ENCODE measurements at regions not wholly inside any gene's neighbourhood (a gene's known extent, or its start where the extent isn't known, plus 50 kb on each side); places are given as distances from the start of the nearest gene placed in this dataset.
A peak's percentile ranks its signal among the peaks of the same experiment; 100 is the strongest.
"Not testable (repeated sequence)": the region's sequence is repeated elsewhere in the genome, so short reads cannot be mapped to it uniquely, and the experiment has no call there.

DNA sequence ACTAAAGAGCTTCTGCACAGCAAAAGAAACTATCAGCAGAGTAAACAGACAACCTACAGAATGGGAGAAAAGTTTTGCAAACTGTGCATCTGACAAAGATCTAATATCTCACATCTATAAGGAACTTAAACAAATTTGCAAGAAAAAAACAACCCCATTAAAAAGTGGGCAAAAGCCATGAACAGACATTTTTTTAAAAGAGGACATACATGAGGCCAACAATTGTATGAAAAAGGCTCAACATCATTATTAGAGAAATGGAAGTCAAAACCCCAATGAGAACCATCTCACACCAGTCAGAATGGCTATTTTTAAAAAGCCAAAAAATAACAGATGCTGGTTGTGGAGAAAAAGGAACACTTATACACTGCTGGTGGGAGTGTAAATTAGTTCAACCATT lies 483.8 kb downstream of the ADCYAP1 start:
- H3K27me3 ChIP-seq (ENCODE audit: control insufficient read depth, insufficient read depth, low read length); H3K36me3 ChIP-seq (replicated peaks; ENCODE audit: control insufficient read depth, insufficient read depth, low read length); H3K4me3 ChIP-seq (ENCODE audit: insufficient read depth, low read depth, low read length); DNase-seq: not testable (repeated sequence)

GRCh38 chr18:1392046-1392445 lies 487.4 kb downstream of the ADCYAP1 start:
- no peaks in the 10 kb centered on the region for H3K27me3 ChIP-seq (ENCODE audit: control insufficient read depth, insufficient read depth, low read length)
- no peaks in the 10 kb centered on the region for H3K36me3 ChIP-seq (replicated peaks; ENCODE audit: control insufficient read depth, insufficient read depth, low read length)
- DNase-seq, result peak; percentile 10
- no peak overlapping the region for H3K4me3 ChIP-seq (ENCODE audit: insufficient read depth, low read depth, low read length)

DNA sequence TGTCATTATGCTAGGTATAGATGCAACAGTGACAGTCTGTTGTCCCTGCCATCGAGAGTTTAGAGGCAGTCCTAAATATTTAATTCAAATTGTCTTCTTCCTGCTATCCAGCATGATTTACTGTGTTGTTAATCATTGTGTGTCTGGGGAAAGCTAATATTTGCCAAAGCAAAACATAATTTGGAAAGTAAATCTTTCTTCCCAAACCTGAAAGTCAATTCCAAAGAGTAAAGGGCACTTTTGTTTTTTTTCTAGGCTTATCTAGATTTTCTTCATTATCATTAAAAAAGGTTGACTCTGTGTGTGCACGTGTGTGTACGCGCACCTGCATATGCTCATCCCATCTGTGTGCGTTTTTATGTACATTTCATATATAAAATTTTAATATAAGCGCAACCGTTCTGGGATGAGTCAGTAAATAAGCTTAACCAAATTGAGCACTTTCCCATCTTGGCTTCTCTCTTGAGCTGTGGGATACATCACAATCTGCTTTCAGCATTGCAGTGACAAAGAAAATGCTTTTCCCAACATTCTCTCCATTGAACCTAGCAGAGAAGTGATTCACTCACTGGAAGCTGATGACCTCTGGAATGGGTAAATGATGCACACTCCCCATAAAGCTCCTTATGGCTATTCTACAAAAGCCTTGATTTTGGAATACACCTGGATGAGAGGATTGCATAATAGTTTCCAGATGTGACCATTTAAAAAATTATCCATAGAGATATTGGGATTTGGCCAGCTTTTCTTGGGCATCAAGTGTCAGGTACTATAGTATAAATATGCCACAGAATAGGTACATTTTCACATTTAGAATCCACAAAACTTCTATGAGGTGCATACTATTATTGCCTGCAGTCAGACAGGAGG lies 488.4 kb downstream of the ADCYAP1 start:
- H3K4me3 ChIP-seq (ENCODE audit: insufficient read depth, low read depth, low read length), result no peak overlapping the region
- no peaks in the 10 kb centered on the region for H3K36me3 ChIP-seq (replicated peaks; ENCODE audit: control insufficient read depth, insufficient read depth, low read length)
- no peaks in the 10 kb centered on the region for H3K27me3 ChIP-seq (ENCODE audit: control insufficient read depth, insufficient read depth, low read length)
- DNase-seq, result no peak

DNA sequence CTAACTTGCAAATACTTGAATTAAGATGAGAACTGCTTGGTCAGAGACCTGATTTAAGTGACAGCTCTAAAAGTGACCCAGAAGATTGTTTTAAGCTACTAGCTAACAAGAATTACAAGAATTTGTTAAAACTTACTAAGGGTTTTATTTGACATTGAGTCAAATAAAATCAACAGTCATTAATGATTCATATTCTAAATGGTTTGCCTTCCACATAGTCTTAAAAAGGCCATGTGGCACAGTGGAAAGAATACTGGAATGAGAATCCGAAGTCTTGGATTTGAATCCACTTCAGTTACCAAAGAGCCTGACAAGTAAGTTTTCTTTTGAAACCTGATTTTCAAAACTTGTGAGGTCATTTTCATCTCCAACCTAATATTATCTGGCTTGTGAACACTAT lies 489.3 kb downstream of the ADCYAP1 start:
- H3K4me3 ChIP-seq (ENCODE audit: insufficient read depth, low read depth, low read length), result no peak overlapping the region
- no peak for DNase-seq
- no peaks in the 10 kb centered on the region for H3K27me3 ChIP-seq (ENCODE audit: control insufficient read depth, insufficient read depth, low read length)
- H3K36me3 ChIP-seq (replicated peaks; ENCODE audit: control insufficient read depth, insufficient read depth, low read length), result no peaks in the 10 kb centered on the region

- Histone ChIP-seq H3K36me3 (replicated peaks; ENCODE audit: control insufficient read depth, insufficient read depth, low read length) (no peaks in the 10 kb centered on the region), H3K4me3 (ENCODE audit: insufficient read depth, low read depth, low read length) (no peak overlapping the region), H3K27me3 (ENCODE audit: control insufficient read depth, insufficient read depth, low read length) (no peaks in the 10 kb centered on the region)
- no peak for DNase-seq
Measured at GRCh38 chr18:1394426-1394825, 489.8 kb downstream of the ADCYAP1 start.

DNA sequence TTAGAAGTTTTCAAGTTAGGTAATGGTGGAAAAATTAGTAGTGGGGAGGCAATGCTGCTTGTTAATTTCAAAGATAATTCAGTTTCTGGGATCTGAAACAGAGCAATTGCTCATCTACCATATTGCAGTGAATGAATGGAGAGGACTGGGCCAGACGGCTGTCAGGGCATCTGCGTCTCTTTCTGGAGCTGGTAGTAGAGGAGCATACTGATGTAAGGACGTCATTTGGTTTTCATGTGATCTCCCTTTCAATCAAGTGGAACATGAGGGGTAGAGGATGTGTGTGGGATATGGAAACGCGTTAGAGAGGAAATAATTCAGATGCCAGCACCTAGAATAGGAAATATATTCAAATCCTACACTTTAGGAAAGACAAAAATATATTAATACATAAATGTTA lies 490.3 kb downstream of the ADCYAP1 start:
- no peaks in the 10 kb centered on the region for H3K27me3 ChIP-seq (ENCODE audit: control insufficient read depth, insufficient read depth, low read length)
- no peaks in the 10 kb centered on the region for H3K36me3 ChIP-seq (replicated peaks; ENCODE audit: control insufficient read depth, insufficient read depth, low read length)
- no peak for DNase-seq
- H3K4me3 ChIP-seq (ENCODE audit: insufficient read depth, low read depth, low read length), result no peak overlapping the region

- no peak for DNase-seq
- no peaks in the 10 kb centered on the region for H3K27me3 ChIP-seq (ENCODE audit: control insufficient read depth, insufficient read depth, low read length)
Measured at GRCh38 chr18:1408376-1408775, 503.7 kb downstream of the ADCYAP1 start.

GRCh38 chr18:1412655-1413322 lies 508.1 kb downstream of the ADCYAP1 start:
- Histone ChIP-seq H3K27me3 (ENCODE audit: control insufficient read depth, insufficient read depth, low read length) (no peaks in the 10 kb centered on the region), H3K36me3 (replicated peaks; ENCODE audit: control insufficient read depth, insufficient read depth, low read length) (no peaks in the 10 kb centered on the region), H3K4me3 (ENCODE audit: insufficient read depth, low read depth, low read length) (no peak overlapping the region)
- no peak for DNase-seq

More at GRCh38 chr18:1408376-1408775, 503.7 kb downstream of the ADCYAP1 start:
- Histone ChIP-seq H3K36me3 (replicated peaks; ENCODE audit: control insufficient read depth, insufficient read depth, low read length) (no peaks in the 10 kb centered on the region), H3K4me3 (ENCODE audit: insufficient read depth, low read depth, low read length) (no peak overlapping the region)

GRCh38 chr18:1413323-1413675 lies 508.6 kb downstream of the ADCYAP1 start:
- no peak for DNase-seq
- H3K4me3 ChIP-seq (ENCODE audit: insufficient read depth, low read depth, low read length), result no peak overlapping the region
- H3K36me3 ChIP-seq (replicated peaks; ENCODE audit: control insufficient read depth, insufficient read depth, low read length), result no peaks in the 10 kb centered on the region

GRCh38 chr18:1416074-1416473 lies 511.4 kb downstream of the ADCYAP1 start:
- no peak for DNase-seq
- Histone ChIP-seq H3K4me3 (ENCODE audit: insufficient read depth, low read depth, low read length) (no peak overlapping the region), H3K27me3 (ENCODE audit: control insufficient read depth, insufficient read depth, low read length) (no peaks in the 10 kb centered on the region), H3K36me3 (replicated peaks; ENCODE audit: control insufficient read depth, insufficient read depth, low read length) (no peaks in the 10 kb centered on the region)

More at GRCh38 chr18:1413323-1413675, 508.6 kb downstream of the ADCYAP1 start:
- no peaks in the 10 kb centered on the region for H3K27me3 ChIP-seq (ENCODE audit: control insufficient read depth, insufficient read depth, low read length)

DNA sequence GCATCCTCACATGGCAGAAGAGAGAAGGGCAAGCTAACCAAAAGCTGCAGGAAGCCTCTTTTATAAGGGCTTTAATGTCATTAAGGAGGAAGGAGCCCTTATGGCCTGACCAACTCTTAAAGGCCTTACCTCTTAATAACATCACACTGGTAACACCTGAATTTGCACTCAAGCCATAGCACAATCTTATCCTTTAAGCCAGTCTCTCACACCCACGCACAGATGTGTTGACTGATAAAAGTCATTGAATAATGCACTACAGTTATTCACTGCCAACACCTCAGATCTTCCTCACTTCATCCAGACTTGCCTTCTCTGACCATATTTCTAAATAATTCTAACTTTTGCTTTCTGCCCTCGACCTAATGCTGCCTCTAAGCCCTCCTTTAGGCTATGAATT lies 516.8 kb downstream of the ADCYAP1 start:
- no peak overlapping the region for H3K4me3 ChIP-seq (ENCODE audit: insufficient read depth, low read depth, low read length)
- H3K36me3 ChIP-seq (replicated peaks; ENCODE audit: control insufficient read depth, insufficient read depth, low read length), result no peaks in the 10 kb centered on the region
- no peaks in the 10 kb centered on the region for H3K27me3 ChIP-seq (ENCODE audit: control insufficient read depth, insufficient read depth, low read length)
- DNase-seq, result no peak

DNA sequence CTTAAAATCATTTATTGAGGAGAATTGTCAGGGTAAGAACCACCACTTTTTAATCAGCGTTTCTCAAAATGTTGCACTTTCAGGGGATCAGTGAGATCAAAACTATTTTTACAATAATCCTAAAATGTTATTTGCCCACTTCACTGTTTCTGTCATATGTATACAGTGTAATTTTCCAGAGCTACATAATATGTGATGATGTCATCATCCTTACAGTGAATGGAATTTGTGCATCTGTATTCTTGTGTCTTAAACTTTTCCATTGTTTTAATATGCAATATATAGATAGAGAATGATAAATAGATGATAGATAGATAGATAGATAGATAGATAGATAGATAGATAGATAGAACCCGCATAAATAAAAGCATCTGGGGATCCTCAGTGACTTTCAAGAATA lies 518.0 kb downstream of the ADCYAP1 start:
- Histone ChIP-seq H3K4me3 (ENCODE audit: insufficient read depth, low read depth, low read length) (no peak overlapping the region), H3K27me3 (ENCODE audit: control insufficient read depth, insufficient read depth, low read length) (no peaks in the 10 kb centered on the region), H3K36me3 (replicated peaks; ENCODE audit: control insufficient read depth, insufficient read depth, low read length) (no peaks in the 10 kb centered on the region)
- no peak for DNase-seq

DNA sequence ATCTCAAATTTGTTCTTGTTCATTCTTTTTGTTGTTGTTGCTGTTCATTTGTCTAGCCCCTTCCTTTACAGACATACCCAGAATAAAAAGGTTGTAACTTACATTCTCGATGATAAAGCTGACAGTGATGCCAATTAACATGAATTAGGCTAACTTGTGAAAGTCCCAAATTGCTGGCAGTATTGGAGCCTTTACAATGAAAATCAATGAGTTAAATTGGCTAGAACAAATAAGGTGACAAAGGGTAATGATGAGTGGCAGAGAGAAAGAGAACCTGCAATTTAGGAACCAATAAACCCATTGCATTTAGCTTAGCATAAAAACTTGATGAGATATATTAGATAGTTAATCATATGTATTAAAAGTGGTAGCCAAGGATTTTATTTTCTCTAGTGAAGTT lies 521.0 kb downstream of the ADCYAP1 start:
- Histone ChIP-seq H3K4me3 (ENCODE audit: insufficient read depth, low read depth, low read length) (no peak overlapping the region), H3K36me3 (replicated peaks; ENCODE audit: control insufficient read depth, insufficient read depth, low read length) (no peaks in the 10 kb centered on the region), H3K27me3 (ENCODE audit: control insufficient read depth, insufficient read depth, low read length) (no peaks in the 10 kb centered on the region)
- no peak for DNase-seq

DNA sequence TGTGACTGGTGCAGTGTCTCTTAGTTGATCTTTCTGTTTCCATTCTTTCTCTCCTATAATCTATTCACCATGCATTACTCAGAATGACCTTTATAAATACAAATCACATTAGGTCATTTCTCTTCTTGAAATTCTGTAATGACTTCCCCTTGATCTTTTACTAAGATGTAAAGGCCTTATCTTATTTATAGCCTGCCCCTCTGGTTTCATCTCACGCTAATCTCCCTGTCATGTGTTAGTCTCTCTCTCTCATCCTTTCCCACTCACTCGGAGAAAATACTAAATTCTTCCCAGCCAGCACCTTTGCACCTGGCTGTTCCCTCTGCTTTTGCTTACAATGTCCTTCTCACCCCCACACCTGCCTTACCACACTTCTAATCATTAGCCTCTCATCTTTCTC lies 530.8 kb downstream of the ADCYAP1 start:
- Histone ChIP-seq H3K27me3 (ENCODE audit: control insufficient read depth, insufficient read depth, low read length) (no peaks in the 10 kb centered on the region), H3K4me3 (ENCODE audit: insufficient read depth, low read depth, low read length) (no peak overlapping the region), H3K36me3 (replicated peaks; ENCODE audit: control insufficient read depth, insufficient read depth, low read length) (no peaks in the 10 kb centered on the region)
- no peak for DNase-seq

DNA sequence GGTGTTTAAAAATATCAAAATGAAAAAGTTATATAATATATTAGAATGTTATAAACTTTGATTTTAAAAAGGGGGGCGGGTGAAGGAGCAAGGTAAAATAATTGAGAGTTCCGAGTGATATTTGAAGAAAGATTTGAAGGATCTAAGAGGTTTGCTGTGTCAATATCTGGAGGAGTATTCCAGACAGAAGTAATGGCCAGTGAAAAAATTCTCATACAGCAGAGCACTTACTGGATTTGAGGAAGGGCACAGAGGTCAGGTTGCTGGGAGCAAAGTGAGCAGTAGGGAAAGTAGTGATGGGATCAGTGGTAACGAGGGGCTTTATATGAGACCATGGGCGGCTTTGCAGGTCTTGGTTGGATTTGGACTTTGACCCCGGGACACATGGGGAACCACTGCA lies 531.5 kb downstream of the ADCYAP1 start:
- Histone ChIP-seq H3K36me3 (replicated peaks; ENCODE audit: control insufficient read depth, insufficient read depth, low read length) (no peaks in the 10 kb centered on the region), H3K27me3 (ENCODE audit: control insufficient read depth, insufficient read depth, low read length) (no peaks in the 10 kb centered on the region), H3K4me3 (ENCODE audit: insufficient read depth, low read depth, low read length) (no peak overlapping the region)
- DNase-seq, result no peak

Data from H7 (cell line).